SKM-1 treated with dmso at 0.1 percent for 144 hours (cell line): ENCODE measurements at regions not wholly inside any gene's neighbourhood (a gene's known extent, or its start where the extent isn't known, plus 50 kb on each side); places are given as distances from the start of the nearest gene placed in this dataset.

Experiments used
- DNase-seq: peaks from one replicate; lab custom pipeline; 2025; ENCODE audit not compliant: unreplicated experiment; lab: John Stamatoyannopoulos, UW

GRCh38 chr13:76225815-76226489, 589.8 kb downstream of the LMO7 start:
- no peak for DNase-seq

- no peak for DNase-seq
Measured at GRCh38 chr13:76223999-76224398, 587.9 kb downstream of the LMO7 start.

DNA sequence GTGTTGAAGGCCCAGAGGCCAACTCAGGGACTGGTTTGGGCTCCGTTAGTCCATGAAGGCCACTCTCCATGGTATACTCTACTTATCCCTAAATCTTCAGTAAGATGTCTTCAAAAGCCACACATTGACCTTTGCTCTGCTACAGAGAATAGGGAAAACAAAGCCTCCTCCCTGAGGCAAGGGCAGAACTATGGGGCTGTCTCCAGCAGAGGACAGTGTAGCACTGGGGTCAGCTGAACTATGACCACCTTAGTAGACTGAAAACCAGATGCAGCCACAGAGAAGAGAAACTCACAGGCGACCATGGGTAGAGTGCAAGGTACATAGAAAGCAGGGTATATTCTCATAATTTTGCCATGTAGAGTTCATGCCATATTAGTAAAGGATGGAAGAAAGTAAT, 587.4 kb downstream of the LMO7 start:
- DNase-seq, result no peak

- DNase-seq, result no peak
Measured at GRCh38 chr13:76222511-76222910, 586.4 kb downstream of the LMO7 start.

GRCh38 chr13:76216729-76217128, 580.6 kb downstream of the LMO7 start:
- DNase-seq, result no peak

GRCh38 chr13:76214001-76214400, 577.9 kb downstream of the LMO7 start:
- no peak for DNase-seq

- peak; percentile 41 for DNase-seq
Measured at GRCh38 chr13:76213423-76213904, 577.3 kb downstream of the LMO7 start.

DNA sequence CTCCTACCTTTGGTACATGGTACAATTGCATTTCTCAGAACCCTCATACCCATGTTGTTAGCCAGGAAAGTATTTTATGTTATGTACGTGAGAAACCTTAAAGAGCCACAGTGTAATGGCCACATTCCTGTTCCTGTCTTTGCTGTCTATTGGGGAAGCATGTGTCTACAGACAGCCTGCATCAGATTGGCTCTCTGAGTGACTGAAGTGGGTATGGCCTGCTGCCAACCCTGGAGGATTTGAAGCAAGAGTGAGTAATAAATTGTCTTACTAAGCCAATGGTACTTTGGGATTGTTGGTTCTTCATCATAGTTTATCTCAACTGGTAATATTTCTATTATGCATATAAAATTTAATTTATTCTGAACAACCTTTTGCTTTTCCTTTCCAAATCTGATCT, 574.1 kb downstream of the LMO7 start:
- DNase-seq, result no peak

DNA sequence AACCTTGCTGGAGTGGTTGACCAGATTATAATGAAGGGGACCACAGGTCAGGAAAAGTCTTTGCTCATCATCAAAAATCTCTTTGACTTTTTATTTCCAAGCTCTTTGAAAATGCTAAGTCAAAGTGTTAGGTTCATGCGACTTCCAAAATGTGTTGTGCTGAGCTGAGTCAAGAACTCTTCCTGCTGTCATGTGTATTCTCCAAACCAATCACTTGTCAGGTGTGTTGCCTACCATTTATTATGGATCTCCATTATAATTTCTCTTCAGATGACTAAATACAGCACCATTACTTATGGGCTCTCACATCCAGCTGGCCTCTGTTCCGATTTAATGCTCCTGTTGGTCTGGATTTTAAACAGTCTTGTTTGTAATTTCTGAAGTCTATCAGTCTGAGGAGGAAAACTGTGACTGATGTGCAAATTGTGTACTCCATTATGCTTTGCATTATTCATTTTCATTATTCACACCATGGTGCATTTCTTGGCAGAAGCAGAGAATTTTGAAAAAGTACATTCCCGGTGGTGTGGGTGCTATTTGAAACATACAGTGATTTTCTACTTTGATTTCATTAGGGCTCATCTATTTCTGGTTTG, 562.5 kb downstream of the LMO7 start:
- no peak for DNase-seq

DNA sequence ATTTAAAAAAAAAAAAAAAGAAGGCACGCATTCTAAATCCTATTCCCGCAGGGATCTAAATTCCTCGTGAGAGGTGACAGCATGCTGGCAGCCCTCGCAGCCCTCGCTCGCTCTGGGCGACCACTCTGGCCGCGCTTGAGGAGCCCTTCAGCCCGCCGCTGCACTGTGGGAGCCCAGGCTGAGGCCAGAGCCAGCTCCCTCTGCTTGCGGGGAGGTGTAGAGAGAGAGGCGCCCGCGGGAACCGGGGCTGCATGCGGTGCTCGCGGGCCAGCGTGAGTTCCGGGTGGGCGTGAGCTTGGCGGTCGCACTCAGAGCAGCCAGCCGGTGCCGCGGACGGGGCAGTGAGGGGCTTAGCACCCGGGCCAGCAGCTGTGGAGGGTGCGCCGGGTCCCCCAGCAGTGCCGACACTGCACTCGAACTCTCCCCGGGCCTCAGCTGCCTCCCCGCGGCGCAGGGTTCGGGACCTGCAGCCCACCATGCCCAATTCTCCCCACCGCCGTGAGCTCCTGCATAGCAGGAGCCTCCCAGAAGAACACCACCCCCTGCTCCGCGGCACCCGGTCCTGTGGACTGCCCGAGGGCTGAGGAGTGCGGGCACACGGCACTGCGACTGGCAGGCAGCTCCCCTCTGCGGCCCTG, 553.9 kb downstream of the LMO7 start:
- no peak for DNase-seq

DNA sequence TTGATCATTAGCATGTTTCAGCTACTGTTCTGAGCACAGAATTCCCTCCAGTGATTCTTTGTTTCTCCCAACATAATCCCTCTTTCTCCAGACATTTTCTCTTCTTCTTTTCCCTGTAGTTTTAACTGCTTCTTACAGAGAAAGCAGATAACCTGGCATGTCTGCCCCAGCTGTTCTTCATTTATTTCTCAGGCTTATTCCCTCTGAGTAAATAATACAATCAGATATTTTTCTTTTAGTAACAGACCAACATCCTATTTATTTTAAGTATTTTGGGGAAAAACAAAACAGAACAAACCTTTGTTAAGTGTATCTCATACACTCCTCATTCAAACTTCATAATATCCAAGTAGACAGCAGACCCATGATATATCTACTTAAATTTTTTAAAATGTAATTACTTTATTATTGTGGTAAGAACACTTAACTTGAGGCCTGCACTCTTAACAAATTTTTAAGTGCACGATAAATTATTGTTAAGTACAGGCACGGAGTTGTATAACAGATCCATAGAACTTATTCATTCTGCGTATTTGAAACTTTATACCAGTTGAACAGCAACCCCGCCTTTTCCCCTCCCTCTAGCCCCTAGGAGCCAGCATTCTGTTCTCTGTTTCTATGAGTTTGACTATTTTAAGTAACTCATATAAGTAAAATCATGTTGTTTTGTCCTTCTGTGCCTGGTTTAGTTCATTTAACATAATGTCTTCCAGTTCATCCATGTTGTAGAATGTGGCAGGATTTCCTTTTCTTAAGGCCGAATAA, 540.0 kb downstream of the LMO7 start:
- no peak for DNase-seq

DNA sequence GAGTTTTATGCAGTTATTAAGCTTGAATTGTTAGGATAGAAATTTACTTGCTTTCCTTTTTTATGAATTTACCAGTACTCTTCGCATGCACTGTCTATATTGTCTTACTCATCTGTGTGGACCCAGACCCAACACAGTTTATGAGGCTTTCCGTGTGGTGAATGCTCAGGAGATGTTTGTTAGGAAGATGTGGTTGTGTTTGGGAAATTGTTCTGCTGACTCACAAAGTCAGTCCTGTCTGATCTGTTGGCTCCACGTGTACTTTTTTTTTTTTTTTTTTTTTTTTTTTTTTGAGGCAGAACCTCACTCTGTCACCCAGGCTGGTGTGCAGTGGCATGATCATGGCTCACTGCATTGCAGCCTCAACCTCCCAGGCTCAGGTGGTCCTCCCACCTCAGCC, 532.5 kb downstream of the LMO7 start:
- DNase-seq, result no peak

DNA sequence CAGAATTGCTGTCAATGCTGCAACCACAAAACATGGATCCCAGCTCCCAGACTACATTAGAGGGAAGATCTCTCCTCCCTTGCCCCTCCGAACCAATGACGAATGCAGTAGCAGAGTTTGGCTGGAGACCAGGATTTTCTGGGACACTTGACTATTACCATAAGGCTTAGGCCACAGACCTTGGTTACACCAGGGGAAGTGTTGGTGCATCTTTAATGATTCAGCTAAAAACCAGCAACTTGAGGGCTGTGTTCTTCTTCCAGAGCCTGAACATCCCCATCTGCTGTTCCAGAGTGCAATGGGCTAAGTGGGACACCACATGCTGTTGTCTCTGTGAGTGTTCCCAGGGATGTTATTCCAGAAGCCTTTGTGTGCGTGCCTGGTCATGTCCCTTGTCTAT, 528.2 kb downstream of the LMO7 start:
- no peak for DNase-seq

DNA sequence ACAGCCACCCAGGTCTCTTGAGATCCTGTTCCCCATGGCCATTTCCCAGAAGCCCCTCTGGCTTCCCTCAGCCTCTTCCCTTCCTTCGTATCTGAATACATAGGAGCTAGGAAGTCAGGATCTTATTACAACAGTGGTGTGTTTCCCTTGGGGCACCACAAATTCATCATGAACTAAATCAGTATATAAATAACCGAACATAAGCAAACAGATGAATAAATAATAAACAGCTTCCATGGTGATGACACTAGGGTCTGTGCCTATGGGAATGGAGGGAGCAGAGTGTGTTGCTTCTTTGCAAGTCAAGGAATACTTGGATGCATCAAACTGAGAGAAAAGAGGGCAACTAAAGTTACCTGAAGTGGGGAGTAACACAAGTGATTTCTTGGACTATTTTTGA, 527.6 kb downstream of the LMO7 start:
- no peak for DNase-seq

GRCh38 chr13:76160961-76161925, 525.1 kb downstream of the LMO7 start:
- DNase-seq, result no peak

DNA sequence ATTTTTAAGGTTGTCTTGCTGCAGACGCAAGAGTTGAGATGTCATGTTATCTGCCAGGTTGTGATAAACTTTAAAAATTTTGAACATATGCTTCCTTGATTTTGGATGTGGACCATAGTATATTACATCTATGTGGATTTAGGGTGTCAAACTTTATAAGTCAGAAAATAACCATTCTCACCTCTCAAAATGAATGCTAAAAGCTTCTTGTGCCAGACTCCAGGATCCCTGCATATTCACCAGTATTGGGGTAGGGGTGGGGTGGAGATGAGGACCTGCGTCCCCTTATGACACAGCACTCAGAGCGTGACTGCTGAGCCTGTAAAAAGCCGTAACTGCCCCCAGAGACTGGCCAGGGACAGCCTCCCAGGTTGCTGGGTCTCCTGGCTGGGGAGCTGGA, 524.4 kb downstream of the LMO7 start:
- no peak for DNase-seq

DNA sequence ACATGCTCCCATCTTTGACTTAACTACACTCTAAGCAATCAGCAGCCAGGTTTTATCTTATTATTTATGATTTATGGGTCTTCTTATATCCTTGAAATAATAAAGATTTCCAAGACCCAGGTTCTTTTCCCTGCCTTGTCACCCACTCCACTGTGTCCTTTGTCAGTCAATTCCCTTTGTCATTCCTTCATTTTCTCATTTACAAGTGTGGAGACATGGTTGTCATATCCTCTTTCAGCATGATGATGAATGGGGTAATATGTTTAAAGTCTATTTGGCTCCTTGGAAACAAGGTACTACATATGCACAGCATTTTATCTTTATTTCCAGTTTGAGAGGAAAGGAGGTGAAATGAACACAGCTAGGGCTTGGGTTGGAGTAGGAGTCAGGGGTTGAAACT, 521.8 kb downstream of the LMO7 start:
- DNase-seq, result no peak

DNA sequence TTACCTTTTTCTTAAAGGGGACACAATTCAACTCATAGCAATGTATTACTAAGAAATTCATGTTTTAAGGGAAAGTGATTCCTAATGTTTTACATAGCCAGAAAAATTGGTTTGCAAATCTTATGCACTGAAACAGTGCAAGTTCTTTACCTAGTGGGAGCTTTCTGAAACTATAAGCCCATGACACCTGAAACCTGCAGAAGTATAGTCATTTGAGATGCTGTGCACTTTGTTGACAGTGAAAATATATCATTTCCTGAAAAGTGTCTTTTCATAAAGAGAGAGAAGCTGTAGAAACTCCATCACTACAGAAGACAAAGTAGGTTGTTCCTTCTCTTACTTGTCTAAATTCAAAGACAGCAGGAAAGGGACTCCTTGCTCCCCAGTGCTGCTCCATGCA, 517.1 kb downstream of the LMO7 start:
- no peak for DNase-seq

DNA sequence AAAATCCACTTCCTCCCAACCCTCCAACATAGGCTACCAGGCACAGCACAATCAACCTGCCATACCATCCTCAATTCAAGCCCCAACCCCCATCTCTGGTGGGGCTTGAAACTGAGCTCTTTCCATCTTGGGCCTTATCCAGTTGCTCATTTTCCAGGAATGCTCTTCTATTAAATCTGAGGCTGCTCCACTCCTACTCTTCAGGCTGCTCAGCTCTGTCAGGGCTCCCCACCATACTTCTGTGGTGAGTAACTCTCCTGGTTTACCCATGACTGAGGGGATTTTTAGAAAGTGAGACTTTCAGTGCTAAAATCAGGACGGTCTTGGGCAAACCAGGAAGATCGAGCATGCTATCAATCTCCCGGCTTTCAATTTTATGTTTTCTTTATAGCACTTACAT, 512.8 kb downstream of the LMO7 start:
- DNase-seq, result no peak

GRCh38 chr13:76148374-76148773, 512.2 kb downstream of the LMO7 start:
- DNase-seq, result no peak

DNA sequence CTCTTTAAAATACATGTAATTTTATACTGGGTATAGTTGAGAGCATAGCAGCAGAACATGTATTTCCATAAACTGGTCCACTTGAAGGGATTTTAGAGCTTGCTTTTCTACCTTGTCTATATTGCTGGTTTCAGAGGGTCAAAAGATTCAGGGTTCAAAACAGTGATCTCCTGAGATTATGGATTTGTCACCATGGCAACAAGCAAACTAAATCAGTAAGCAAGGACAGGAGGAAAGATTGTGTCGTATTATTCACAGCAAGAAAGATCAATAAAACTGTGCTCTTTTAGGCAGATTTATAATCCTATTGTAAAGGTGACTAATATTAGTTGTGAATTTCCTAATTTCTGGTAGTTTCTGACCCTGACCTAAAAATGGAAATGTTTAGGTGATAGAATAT, 496.4 kb downstream of the LMO7 start:
- no peak for DNase-seq
